ENCODE measurements at regions not wholly inside any gene's neighbourhood (a gene's known extent, or its start where the extent isn't known, plus 50 kb on each side); places are given as distances from the start of the nearest gene placed in this dataset.

GRCh38 chr20:57953638-57954037, 243.8 kb upstream of the PMEPA1 start:
- no peak for TF ChIP-seq CTCF (IDR thresholded peaks at IDR 0.05)
- TF ChIP-seq MYC (IDR thresholded peaks at IDR 0.05; ENCODE audit: borderline replicate concordance, low read length), result no peak
- TF ChIP-seq PBX3 (IDR thresholded peaks at IDR 0.05), result no peak
- TF ChIP-seq POLR2A (IDR thresholded peaks at IDR 0.05; ENCODE audit: low read length), result no peak
- no peak for TF ChIP-seq TP53 (CRISPR knock-in tag; IDR thresholded peaks at IDR 0.05)
- TF ChIP-seq CEBPB (IDR thresholded peaks at IDR 0.05), result no peak
- TF ChIP-seq JUNB (IDR thresholded peaks at IDR 0.05), result no peak
- no peak for TF ChIP-seq CHD2 (IDR thresholded peaks at IDR 0.05; ENCODE audit: low read length, partially characterized antibody)
- TF ChIP-seq MAZ (IDR thresholded peaks at IDR 0.05; ENCODE audit: borderline replicate concordance, low read depth, low read length), result no peak
- TF ChIP-seq RCOR1 (IDR thresholded peaks at IDR 0.05; ENCODE audit: low read depth, low read length), result no peak

Measured in A549 (cell line).